ENCODE measurements at regions not wholly inside any gene's neighbourhood (a gene's known extent, or its start where the extent isn't known, plus 50 kb on each side); places are given as distances from the start of the nearest gene placed in this dataset.

GRCh38 chr5:12284604-12285003 is 380.4 kb upstream of the CTNND2 start:
- TF ChIP-seq CTCF (IDR thresholded peaks at IDR 0.05; ENCODE audit: low read depth, low read length), result no peak
- H3K9me3 ChIP-seq (ENCODE audit: severe bottlenecking), result no peaks in the 10 kb centered on the region

GRCh38 chr5:12277504-12278192 is 373.4 kb upstream of the CTNND2 start:
- no peak for DNase-seq
- Histone ChIP-seq H3K9me3 (ENCODE audit: severe bottlenecking) (no peaks in the 10 kb centered on the region), H3K4me3 (ENCODE audit: low read depth, low read length) (no peak overlapping the region), H3K27ac (no peak overlapping the region), H3K27me3 (ENCODE audit: insufficient read depth, low read depth, severe bottlenecking) (no peaks in the 10 kb centered on the region), H3K36me3 (no peaks in the 10 kb centered on the region)
- no peak for TF ChIP-seq CTCF (IDR thresholded peaks at IDR 0.05; ENCODE audit: low read depth, low read length)

More at GRCh38 chr5:12284604-12285003, 380.4 kb upstream of the CTNND2 start:
- no peak for DNase-seq
- no peak overlapping the region for H3K27ac ChIP-seq
- H3K4me3 ChIP-seq (ENCODE audit: low read depth, low read length), result no peak overlapping the region
- no peaks in the 10 kb centered on the region for H3K36me3 ChIP-seq
- H3K27me3 ChIP-seq (ENCODE audit: insufficient read depth, low read depth, severe bottlenecking), result no peaks in the 10 kb centered on the region

- no peak overlapping the region for H3K4me3 ChIP-seq (ENCODE audit: low read depth, low read length)
- H3K36me3 ChIP-seq, result no peaks in the 10 kb centered on the region
- H3K27me3 ChIP-seq (ENCODE audit: insufficient read depth, low read depth, severe bottlenecking), result no peaks in the 10 kb centered on the region
- H3K9me3 ChIP-seq (ENCODE audit: severe bottlenecking), result no peaks in the 10 kb centered on the region
- H3K27ac ChIP-seq, result no peak overlapping the region
- no peak for TF ChIP-seq CTCF (IDR thresholded peaks at IDR 0.05; ENCODE audit: low read depth, low read length)
- no peak for DNase-seq
Observed at GRCh38 chr5:12274236-12274635, 370.0 kb upstream of the CTNND2 start.

- Histone ChIP-seq H3K36me3 (no peaks in the 10 kb centered on the region), H3K9me3 (ENCODE audit: severe bottlenecking) (no peaks in the 10 kb centered on the region), H3K27ac (no peak overlapping the region), H3K27me3 (ENCODE audit: insufficient read depth, low read depth, severe bottlenecking) (no peaks in the 10 kb centered on the region), H3K4me3 (ENCODE audit: low read depth, low read length) (no peak overlapping the region)
- DNase-seq, result peak; percentile 23
- peak; percentile 31 for TF ChIP-seq CTCF (IDR thresholded peaks at IDR 0.05; ENCODE audit: low read depth, low read length)
Observed at GRCh38 chr5:12272389-12272788, 368.1 kb upstream of the CTNND2 start.

- H3K27ac ChIP-seq, result no peak overlapping the region
Observed at GRCh38 chr5:12270914-12271313, 366.7 kb upstream of the CTNND2 start.

More at GRCh38 chr5:12270914-12271313, 366.7 kb upstream of the CTNND2 start:
- Histone ChIP-seq H3K27me3 (ENCODE audit: insufficient read depth, low read depth, severe bottlenecking) (no peaks in the 10 kb centered on the region), H3K9me3 (ENCODE audit: severe bottlenecking) (no peaks in the 10 kb centered on the region), H3K4me3 (ENCODE audit: low read depth, low read length) (no peak overlapping the region), H3K36me3 (no peaks in the 10 kb centered on the region)
- DNase-seq, result no peak
- TF ChIP-seq CTCF (IDR thresholded peaks at IDR 0.05; ENCODE audit: low read depth, low read length), result no peak

Data from WERI-Rb-1 (cell line).